HG03469 (cell line): ENCODE measurements at regions not wholly inside any gene's neighbourhood (a gene's known extent, or its start where the extent isn't known, plus 50 kb on each side); places are given as distances from the start of the nearest gene placed in this dataset.
"Not testable (repeated sequence)": the region's sequence is repeated elsewhere in the genome, so short reads cannot be mapped to it uniquely, and the experiment has no call there.

Experiments used
- ATAC-seq: cut with Tn5 transposase; IDR thresholded peaks from one replicate; pipeline ENCODE4 v1.9.1; 2021; ENCODE audit warnings: mild to moderate bottlenecking, moderate library complexity, moderate number of reproducible peaks; ENCODE audit not compliant: unreplicated experiment

DNA sequence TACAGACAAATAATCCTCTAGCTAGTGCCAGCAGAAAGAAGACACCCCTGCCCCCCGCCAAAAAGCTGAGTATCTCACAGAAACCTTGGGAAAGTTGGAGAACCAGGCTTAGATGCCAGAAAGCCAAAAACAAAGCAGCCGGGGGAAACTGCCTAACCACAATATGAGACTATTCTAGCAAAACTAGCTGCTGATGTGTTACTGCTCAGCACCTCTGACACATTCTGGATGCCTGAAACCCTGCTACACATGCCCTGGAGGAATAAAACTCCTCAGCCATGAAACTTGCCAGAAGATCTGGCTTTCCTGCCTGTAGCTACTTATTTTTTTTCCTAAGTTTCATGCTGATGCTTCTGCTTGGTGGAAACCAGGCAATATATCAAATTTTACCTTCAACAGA, 122.7 kb upstream of the GCFC2 start:
- ATAC-seq = no peak

DNA sequence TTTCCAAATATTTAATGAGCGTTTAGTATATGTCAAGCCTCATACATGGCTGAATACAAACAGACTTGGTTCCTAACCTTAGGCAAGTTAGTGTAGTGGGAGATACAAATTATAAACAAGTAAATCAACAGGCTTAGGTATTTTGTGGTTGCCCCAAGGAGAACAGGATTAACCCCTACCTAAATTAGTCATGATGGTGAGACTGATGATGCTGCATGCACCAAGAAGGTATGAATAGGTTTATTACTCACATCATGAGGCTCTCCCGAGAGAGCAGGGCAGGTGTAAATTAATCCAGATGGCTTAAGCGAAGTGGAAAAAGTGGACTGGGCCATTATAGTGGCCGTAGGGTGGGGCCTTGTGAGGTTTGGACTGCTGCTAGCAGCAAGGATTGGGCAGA, 118.1 kb upstream of the GCFC2 start:
- no peak for ATAC-seq

- ATAC-seq = not testable (repeated sequence)
Measured at GRCh38 chr2:75823515-75823914, 112.8 kb upstream of the GCFC2 start.

- no peak for ATAC-seq
Measured at GRCh38 chr2:75822336-75822735, 111.6 kb upstream of the GCFC2 start.

DNA sequence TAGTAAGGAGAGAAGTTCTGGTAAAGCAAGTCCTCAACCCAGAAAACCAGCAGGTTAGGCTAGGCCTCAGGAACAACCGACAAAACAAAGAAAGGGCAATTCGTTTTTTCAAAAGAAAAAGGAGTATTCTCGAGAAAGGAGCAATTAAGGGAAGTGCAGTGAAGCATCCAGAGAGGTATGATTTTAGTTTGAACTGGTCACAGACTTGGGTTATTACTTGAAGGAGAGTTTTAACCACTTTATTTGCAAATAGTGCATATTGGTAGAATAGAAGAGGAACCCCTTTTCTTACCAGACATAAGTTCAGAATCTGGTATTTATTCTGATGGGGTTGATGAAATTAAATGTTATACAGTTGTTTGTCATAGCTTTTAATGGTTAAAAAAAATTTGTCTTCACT, 110.0 kb upstream of the GCFC2 start:
- ATAC-seq = peak; percentile 55

GRCh38 chr2:75810611-75811330, 100.1 kb upstream of the GCFC2 start:
- ATAC-seq = no peak

DNA sequence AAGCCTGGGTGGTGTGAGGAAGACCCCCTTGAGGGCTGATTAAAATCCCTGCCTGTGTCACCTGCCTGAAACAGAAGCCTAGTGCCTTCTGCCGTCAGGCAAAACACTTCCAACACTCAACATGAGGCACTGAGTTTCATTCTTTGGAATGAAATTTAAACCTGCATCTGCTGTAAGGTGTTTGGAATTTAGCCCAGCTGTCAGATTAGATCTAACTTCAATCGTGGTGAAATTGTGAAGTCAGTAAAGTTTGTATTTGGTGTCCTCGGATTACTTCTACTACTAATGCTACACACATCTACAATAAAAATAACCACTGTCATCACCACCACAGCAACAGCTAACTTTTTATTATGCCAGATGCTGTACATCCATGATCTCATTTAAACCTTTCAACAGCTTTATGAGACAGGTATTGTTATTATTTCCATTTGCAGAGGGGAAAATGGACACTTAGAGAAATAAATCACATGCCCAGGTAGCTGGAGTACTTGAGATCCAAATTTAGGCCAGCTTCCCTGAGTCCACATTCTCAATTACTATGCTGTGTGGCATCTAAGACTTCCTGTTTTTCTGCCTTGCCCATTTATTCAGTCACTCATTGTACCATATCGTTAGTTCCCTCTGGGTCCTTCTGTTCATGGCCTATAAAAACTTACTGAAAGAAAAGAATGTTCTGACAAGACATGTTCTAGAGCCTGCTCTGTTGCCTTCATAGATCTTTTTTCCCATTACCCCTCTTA, 98.2 kb upstream of the GCFC2 start:
- ATAC-seq = no peak

- ATAC-seq = no peak
Measured at GRCh38 chr2:75807992-75808391, 97.3 kb upstream of the GCFC2 start.

- peak; percentile 29 for ATAC-seq
Measured at GRCh38 chr2:75801234-75801982, 90.7 kb upstream of the GCFC2 start.

DNA sequence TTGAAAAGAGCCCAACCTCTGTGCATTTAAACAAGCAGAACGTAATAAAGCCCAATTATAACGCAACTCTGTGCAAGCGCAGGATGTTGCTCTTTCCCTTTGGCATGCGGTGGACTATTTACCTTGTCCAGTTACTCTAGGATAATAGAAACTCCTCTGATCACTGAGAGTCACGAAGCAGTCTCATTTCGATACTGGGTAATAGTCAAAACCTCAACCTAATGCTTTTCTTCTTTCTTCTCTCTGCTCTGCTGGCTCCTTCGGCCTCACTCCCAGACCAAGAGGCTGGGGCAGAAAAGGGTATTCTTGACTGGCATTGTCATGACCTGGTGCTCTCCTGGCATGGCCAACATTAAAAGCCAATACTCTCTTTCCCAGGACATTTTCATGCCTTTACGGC, 89.7 kb upstream of the GCFC2 start:
- peak; percentile 75 for ATAC-seq

DNA sequence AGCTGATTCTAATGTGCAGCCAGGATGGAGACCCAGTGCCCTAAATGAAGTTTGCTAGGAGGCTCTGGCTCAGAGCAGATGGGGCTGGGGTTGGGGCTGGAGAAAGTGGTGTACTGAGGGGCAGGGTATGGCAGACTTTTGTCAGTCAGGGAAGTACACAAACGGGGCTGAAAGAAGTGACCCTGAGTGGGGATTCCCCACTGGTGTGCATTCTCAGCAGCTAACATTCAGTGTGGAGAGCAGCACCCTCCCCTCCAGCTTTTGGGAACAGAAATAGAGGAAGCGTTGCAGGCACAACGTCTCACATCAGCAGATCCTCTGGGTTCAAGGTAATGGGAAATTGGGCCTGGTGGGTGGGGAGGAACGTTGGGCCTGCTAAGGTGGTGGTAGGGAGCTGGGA, 89.1 kb upstream of the GCFC2 start:
- ATAC-seq = peak; percentile 27

DNA sequence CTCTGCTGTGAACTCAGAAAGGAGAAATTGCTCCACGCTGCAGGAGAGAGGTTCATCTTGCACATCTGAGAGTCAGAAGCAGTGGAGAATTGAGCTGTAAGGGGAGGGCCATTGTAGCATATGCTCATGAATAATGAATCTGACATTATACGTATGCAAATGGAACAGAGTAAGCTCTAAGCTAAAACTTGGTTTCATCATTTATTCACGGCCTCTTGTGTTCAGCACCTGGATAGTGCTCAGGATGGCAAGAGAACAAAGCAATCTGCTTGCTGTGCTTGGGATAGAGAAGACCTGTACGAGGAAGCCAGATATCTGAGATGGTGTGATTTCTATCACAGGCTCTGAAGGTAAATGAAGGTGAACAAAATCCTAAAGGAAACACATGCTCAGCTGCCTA, 87.9 kb upstream of the GCFC2 start:
- ATAC-seq = no peak

DNA sequence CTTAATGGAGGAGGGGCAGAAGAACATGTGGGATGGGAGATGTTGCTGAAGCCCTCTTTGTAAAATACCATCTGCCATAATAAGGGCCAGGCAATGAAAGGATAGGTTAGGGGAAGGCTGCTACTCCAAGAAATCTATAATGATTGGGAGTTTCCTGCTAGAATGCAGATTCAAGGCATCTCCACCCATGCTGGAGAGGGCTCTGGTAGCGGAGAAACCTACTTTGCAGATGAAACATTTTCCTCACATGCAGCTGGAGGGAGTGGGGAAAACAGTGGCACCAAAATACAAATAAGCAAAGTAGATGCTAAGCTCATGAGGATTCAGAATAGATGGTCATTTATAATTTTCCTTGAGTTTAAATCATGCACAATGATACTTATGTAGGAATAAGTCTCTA, 82.3 kb upstream of the GCFC2 start:
- no peak for ATAC-seq

DNA sequence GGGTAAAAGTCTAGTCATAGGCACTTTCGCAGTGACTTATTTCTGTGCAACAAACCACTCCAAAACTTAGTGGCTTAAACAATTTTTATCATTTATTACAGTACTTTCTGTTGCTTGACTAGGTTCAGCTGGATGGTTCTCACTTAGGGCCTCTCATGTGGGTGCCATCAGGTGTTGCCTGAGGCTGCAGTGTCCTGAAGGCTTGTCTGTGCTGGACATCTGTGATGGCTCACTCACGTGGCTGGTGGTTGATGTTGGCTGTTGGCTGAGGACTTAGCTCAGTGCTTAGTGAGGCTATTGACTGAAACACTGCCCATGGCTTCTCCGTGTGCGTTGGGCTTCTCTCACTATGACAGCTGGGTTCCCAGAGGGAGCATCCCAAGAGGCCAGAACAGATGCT, 81.4 kb upstream of the GCFC2 start:
- no peak for ATAC-seq

- ATAC-seq = peak; percentile 37
Measured at GRCh38 chr2:75790814-75791467, 80.2 kb upstream of the GCFC2 start.

DNA sequence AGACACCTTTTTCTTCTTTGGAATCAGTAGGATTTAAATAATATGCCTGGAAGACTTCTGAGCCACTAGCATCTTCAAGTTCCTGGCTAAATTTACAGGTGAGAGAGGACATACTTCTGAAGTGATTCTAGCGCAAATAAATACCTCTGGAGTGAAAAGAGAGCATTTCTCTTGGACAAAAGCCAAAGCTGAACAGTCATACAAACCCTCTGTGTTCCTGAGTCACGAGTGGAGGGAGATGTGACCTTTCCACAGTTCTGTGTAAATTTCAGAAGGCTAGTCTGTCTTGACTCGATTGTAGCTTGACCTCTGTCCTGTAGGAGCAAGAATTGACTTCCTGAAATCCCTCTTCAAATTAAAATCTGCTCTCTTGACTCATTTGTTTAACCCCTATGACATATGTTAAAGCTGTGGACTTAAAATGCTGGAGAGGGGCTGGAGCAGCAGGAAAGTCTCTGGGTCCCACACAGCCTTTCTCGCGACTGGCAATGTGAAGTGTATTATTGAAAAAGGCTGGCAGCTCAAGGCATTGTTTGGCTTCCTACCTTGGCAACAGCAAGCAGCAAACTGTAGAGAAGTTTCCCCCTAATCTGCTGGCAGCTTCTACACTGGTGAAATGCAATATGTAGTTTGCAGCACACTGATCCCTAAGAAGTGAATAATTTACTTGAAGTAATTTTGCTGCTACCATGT, 79.6 kb upstream of the GCFC2 start:
- no peak for ATAC-seq

GRCh38 chr2:75788902-75789301, 78.2 kb upstream of the GCFC2 start:
- no peak for ATAC-seq

- no peak for ATAC-seq
Measured at GRCh38 chr2:75788154-75788553, 77.4 kb upstream of the GCFC2 start.

- no peak for ATAC-seq
Measured at GRCh38 chr2:75787532-75788132, 76.9 kb upstream of the GCFC2 start.

DNA sequence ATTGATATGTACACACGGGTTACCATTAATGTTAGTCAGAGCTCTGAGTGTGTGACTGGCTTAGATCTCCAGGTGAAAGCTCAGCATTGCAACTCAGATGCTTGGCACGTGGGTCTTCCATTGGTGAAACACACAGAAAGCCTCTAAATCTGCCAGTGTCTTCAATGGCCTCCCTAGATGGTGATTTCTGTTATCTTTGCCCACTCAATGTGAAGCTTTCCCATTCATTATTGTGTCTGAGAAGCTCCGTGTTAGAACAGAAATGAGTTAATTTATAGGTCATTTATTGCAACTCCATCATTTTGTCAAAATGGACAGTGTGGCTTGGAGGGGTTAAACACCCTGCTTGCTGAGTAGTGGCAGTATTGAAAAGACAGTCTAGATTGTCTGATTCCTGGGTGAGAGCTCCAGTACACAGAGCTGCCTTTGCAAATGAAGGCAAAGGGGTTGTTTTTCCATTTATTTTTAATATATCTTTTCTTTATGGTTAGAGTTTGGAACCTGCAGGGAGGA, 64.7 kb upstream of the GCFC2 start:
- no peak for ATAC-seq
